ENCODE measurements at regions not wholly inside any gene's neighbourhood (a gene's known extent, or its start where the extent isn't known, plus 50 kb on each side); places are given as distances from the start of the nearest gene placed in this dataset.

GRCh38 chr1:87206044-87206831 is 122.4 kb upstream of the LMO4 start:
- TF ChIP-seq EZH2phosphoT487 (IDR thresholded peaks at IDR 0.05; ENCODE audit: borderline replicate concordance, low read length) (no peak), CTCF (conservative IDR thresholded peaks at IDR 0.05; ENCODE audit: low read depth, low read length) (no peak)
